B cell (primary cell): ENCODE measurements at regions not wholly inside any gene's neighbourhood (a gene's known extent, or its start where the extent isn't known, plus 50 kb on each side); places are given as distances from the start of the nearest gene placed in this dataset.

ENCODE experiments used
- CTCF ChIP-seq: fragments of 200-600 bp; IDR thresholded peaks from one replicate; pipeline ENCODE4 v1.8.0; 2022; ENCODE audit warnings: antibody characterized with exemption, mild to moderate bottlenecking
- EZH2 ChIP-seq: IDR thresholded peaks from 2 replicates; pipeline ENCODE4 v1.6.1; 2012; ENCODE audit warnings: borderline replicate concordance, low read depth, mild to moderate bottlenecking, moderate library complexity, low read length; ENCODE audit not compliant: insufficient read depth, poor library complexity, severe bottlenecking

GRCh38 chr5:90325093-90325492 is 84.5 kb downstream of the CETN3 start:
- TF ChIP-seq CTCF: no peak
- TF ChIP-seq EZH2: no peak
